ENCODE measurements at regions not wholly inside any gene's neighbourhood (a gene's known extent, or its start where the extent isn't known, plus 50 kb on each side); places are given as distances from the start of the nearest gene placed in this dataset.

GRCh38 chr19:29302002-29302928 is 89.3 kb upstream of the UQCRFS1 start:
- no peak for ATAC-seq
- intact Hi-C loops (cut with DNase I), result no loop called here
- 56% methylated on average over 9 of the region's 10 CpGs for WGBS (ENCODE audit: insufficient coverage, low coverage, low lambda C conversion rate, missing lambda C conversion rate)

GRCh38 chr19:29303069-29303718 is 90.2 kb upstream of the UQCRFS1 start:
- 59% methylated on average over 10 of the region's 11 CpGs for WGBS (ENCODE audit: insufficient coverage, low coverage, low lambda C conversion rate, missing lambda C conversion rate)
- Histone ChIP-seq H3K4me3 (no peak overlapping the region), H3K4me1 (no peaks in the 10 kb centered on the region), H3K9me3 (no peaks in the 10 kb centered on the region), H3K27ac (no peak overlapping the region), H3K27me3 (no peaks in the 10 kb centered on the region), H3K36me3 (no peaks in the 10 kb centered on the region)
- ATAC-seq (no peak), DNase-seq (no peak)
- TF ChIP-seq POLR2A (IDR thresholded peaks at IDR 0.05), result no peak
- TF ChIP-seq CTCF (IDR thresholded peaks at IDR 0.05), result no peak
- intact Hi-C loops (cut with DNase I), result no loop called here

More at GRCh38 chr19:29302002-29302928, 89.3 kb upstream of the UQCRFS1 start:
- DNase-seq, result peak in 1 of 3 donors; percentile 6
- Histone ChIP-seq H3K27me3 (no peaks in the 10 kb centered on the region), H3K27ac (no peak overlapping the region), H3K4me3 (no peak overlapping the region), H3K9me3 (no peaks in the 10 kb centered on the region), H3K36me3 (no peaks in the 10 kb centered on the region), H3K4me1 (no peaks in the 10 kb centered on the region)
- TF ChIP-seq CTCF (IDR thresholded peaks at IDR 0.05) (no peak), POLR2A (IDR thresholded peaks at IDR 0.05) (no peak)

GRCh38 chr19:29303719-29304090 is 90.8 kb upstream of the UQCRFS1 start:
- ATAC-seq (no peak), DNase-seq (no peak)
- intact Hi-C loops (cut with DNase I), result no loop called here

GRCh38 chr19:29305268-29305667 is 92.3 kb upstream of the UQCRFS1 start:
- WGBS (ENCODE audit: insufficient coverage, low coverage, low lambda C conversion rate, missing lambda C conversion rate), result 30% methylated on average over 1 of the region's 1 CpG
- no peak for DNase-seq
- H3K4me3 ChIP-seq, result no peak overlapping the region
- no peaks in the 10 kb centered on the region for H3K36me3 ChIP-seq
- no peak for ATAC-seq
- intact Hi-C loops (cut with DNase I), result no loop called here
- no peak overlapping the region for H3K27ac ChIP-seq
- H3K4me1 ChIP-seq, result no peaks in the 10 kb centered on the region
- TF ChIP-seq POLR2A (IDR thresholded peaks at IDR 0.05), result no peak
- no peak for TF ChIP-seq CTCF (IDR thresholded peaks at IDR 0.05)
- H3K9me3 ChIP-seq, result no peaks in the 10 kb centered on the region
- no peaks in the 10 kb centered on the region for H3K27me3 ChIP-seq

More at GRCh38 chr19:29303719-29304090, 90.8 kb upstream of the UQCRFS1 start:
- Histone ChIP-seq H3K27ac (no peak overlapping the region), H3K4me3 (no peak overlapping the region), H3K9me3 (no peaks in the 10 kb centered on the region), H3K4me1 (no peaks in the 10 kb centered on the region), H3K27me3 (no peaks in the 10 kb centered on the region), H3K36me3 (no peaks in the 10 kb centered on the region)
- 50% methylated on average over 5 of the region's 5 CpGs for WGBS (ENCODE audit: insufficient coverage, low coverage, low lambda C conversion rate, missing lambda C conversion rate)
- no peak for TF ChIP-seq CTCF (IDR thresholded peaks at IDR 0.05)
- TF ChIP-seq POLR2A (IDR thresholded peaks at IDR 0.05), result no peak

All from right lobe of liver (tissue), 6 donors.